A673 (cell line): ENCODE measurements at regions not wholly inside any gene's neighbourhood (a gene's known extent, or its start where the extent isn't known, plus 50 kb on each side); places are given as distances from the start of the nearest gene placed in this dataset.
"Not testable (repeated sequence)": the region's sequence is repeated elsewhere in the genome, so short reads cannot be mapped to it uniquely, and the experiment has no call there.

Experiments used
- EZH2 ChIP-seq: fragments of 200-600 bp; sonication (generic); IDR thresholded peaks from 2 replicates; pipeline ENCODE4 v1.6.1; 2017; ENCODE audit warnings: borderline replicate concordance, low read depth, mild to moderate bottlenecking, mixed read lengths, antibody characterized with exemption, low read length; ENCODE audit not compliant: poor library complexity, severe bottlenecking
- TF ChIP-seq, protein P1 (sequence below): fragments of 300-800, 200-600 bp; sonication (generic); conservative IDR thresholded peaks from 2 replicates; pipeline ENCODE4 v1.5.1; 2017; ENCODE audit warnings: low read depth, mild to moderate bottlenecking, antibody characterized with exemption, low read length, moderate library complexity, mixed read lengths

DNA sequence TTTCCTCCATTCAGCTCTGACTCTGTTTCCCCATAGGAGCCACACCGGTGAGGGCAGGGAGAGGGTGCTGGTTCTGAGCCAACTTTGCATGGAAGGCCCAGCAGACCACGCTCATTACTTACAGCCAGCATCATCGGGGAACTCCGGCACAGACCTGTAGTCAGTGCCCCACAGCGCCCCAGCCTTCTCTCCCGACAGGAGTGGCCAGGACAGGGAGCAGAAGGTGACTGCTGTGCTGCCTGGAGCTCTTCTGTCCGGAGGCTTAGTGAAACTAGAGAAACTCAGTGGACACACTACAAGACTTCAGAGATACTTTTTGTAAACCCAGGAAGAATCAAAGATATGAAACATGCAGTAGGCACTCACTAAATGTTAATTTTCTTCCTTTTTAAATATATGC, 111.6 kb upstream of the PLGLB2 start:
- TF ChIP-seq, protein P1, sequence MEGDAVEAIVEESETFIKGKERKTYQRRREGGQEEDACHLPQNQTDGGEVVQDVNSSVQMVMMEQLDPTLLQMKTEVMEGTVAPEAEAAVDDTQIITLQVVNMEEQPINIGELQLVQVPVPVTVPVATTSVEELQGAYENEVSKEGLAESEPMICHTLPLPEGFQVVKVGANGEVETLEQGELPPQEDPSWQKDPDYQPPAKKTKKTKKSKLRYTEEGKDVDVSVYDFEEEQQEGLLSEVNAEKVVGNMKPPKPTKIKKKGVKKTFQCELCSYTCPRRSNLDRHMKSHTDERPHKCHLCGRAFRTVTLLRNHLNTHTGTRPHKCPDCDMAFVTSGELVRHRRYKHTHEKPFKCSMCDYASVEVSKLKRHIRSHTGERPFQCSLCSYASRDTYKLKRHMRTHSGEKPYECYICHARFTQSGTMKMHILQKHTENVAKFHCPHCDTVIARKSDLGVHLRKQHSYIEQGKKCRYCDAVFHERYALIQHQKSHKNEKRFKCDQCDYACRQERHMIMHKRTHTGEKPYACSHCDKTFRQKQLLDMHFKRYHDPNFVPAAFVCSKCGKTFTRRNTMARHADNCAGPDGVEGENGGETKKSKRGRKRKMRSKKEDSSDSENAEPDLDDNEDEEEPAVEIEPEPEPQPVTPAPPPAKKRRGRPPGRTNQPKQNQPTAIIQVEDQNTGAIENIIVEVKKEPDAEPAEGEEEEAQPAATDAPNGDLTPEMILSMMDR: not testable (repeated sequence)
- not testable (repeated sequence) for TF ChIP-seq EZH2
